ENCODE measurements at regions not wholly inside any gene's neighbourhood (a gene's known extent, or its start where the extent isn't known, plus 50 kb on each side); places are given as distances from the start of the nearest gene placed in this dataset.
A peak's percentile ranks its signal among the peaks of the same experiment; 100 is the strongest.

- FAIRE-seq, result no peak
- TF ChIP-seq CTCF (IDR thresholded peaks at IDR 0.05; ENCODE audit: borderline replicate concordance, extremely low read depth, insufficient read depth), result no peak
- Histone ChIP-seq H3K36me3 (ENCODE audit: control insufficient read depth in 2 of 3, insufficient read depth in 3 of 3, low read length in 3 of 3) (no peaks in the 10 kb centered on the region), H3K4me1 (ENCODE audit: control insufficient read depth in 2 of 3, insufficient read depth in 2 of 3, low read depth in 1 of 3, low read length in 3 of 3) (no peaks in the 10 kb centered on the region), H3K9me3 (ENCODE audit: control insufficient read depth in 2 of 3, insufficient read depth in 1 of 3, low read length in 3 of 3) (no peaks in the 10 kb centered on the region), H3K9ac (ENCODE audit: low read length in 3 of 3) (no peak overlapping the region), H3K27ac (ENCODE audit: low read depth in 2 of 2, low read length in 2 of 2) (no peak overlapping the region), H3K27me3 (ENCODE audit: control insufficient read depth, insufficient read depth, low read length) (no peaks in the 10 kb centered on the region), H3K4me3 (ENCODE audit: low read length in 3 of 3) (no peak overlapping the region)
- peak in 2 of 5 donors; percentile 47 to 69 for DNase-seq
- intact Hi-C loops (cut with DNase I), result no loop called here
These were observed 107.9 kb upstream of the ELOVL6 start for GRCh38 chr4:110306303-110306702.

- no peak for DNase-seq
- no peak for TF ChIP-seq CTCF (IDR thresholded peaks at IDR 0.05; ENCODE audit: borderline replicate concordance, extremely low read depth, insufficient read depth)
- no peaks in the 10 kb centered on the region for H3K36me3 ChIP-seq (ENCODE audit: control insufficient read depth in 2 of 3, insufficient read depth in 3 of 3, low read length in 3 of 3)
- no peaks in the 10 kb centered on the region for H3K27me3 ChIP-seq (ENCODE audit: control insufficient read depth, insufficient read depth, low read length)
- H3K4me1 ChIP-seq (ENCODE audit: control insufficient read depth in 2 of 3, insufficient read depth in 2 of 3, low read depth in 1 of 3, low read length in 3 of 3), result no peaks in the 10 kb centered on the region
- no peak overlapping the region for H3K27ac ChIP-seq (ENCODE audit: low read depth in 2 of 2, low read length in 2 of 2)
- intact Hi-C loops (cut with DNase I), result no loop called here
- H3K9me3 ChIP-seq (ENCODE audit: control insufficient read depth in 2 of 3, insufficient read depth in 1 of 3, low read length in 3 of 3), result no peaks in the 10 kb centered on the region
- no peak for FAIRE-seq
- no peak overlapping the region for H3K4me3 ChIP-seq (ENCODE audit: low read length in 3 of 3)
- no peak overlapping the region for H3K9ac ChIP-seq (ENCODE audit: low read length in 3 of 3)
These were observed 107.0 kb upstream of the ELOVL6 start for GRCh38 chr4:110305455-110305854.

- no peak for DNase-seq
- FAIRE-seq, result no peak
- H3K4me3 ChIP-seq (ENCODE audit: low read length in 3 of 3), result no peak overlapping the region
These were observed 98.5 kb upstream of the ELOVL6 start for GRCh38 chr4:110296892-110297291.

More at GRCh38 chr4:110296892-110297291, 98.5 kb upstream of the ELOVL6 start:
- no peak overlapping the region for H3K9ac ChIP-seq (ENCODE audit: low read length in 3 of 3)
- no peak for TF ChIP-seq CTCF (IDR thresholded peaks at IDR 0.05; ENCODE audit: borderline replicate concordance, extremely low read depth, insufficient read depth)
- H3K27ac ChIP-seq (ENCODE audit: low read depth in 2 of 2, low read length in 2 of 2), result no peak overlapping the region
- intact Hi-C loops (cut with DNase I), result no loop called here
- no peaks in the 10 kb centered on the region for H3K36me3 ChIP-seq (ENCODE audit: control insufficient read depth in 2 of 3, insufficient read depth in 3 of 3, low read length in 3 of 3)
- no peaks in the 10 kb centered on the region for H3K27me3 ChIP-seq (ENCODE audit: control insufficient read depth, insufficient read depth, low read length)
- H3K4me1 ChIP-seq (ENCODE audit: control insufficient read depth in 2 of 3, insufficient read depth in 2 of 3, low read depth in 1 of 3, low read length in 3 of 3), result no peaks in the 10 kb centered on the region
- H3K9me3 ChIP-seq (ENCODE audit: control insufficient read depth in 2 of 3, insufficient read depth in 1 of 3, low read length in 3 of 3), result no peaks in the 10 kb centered on the region

All from kidney (tissue), 13 donors.